Activated naive CD4-positive, alpha-beta T cell treated with anti-CD3 and anti-CD28 coated beads for 36 hours (primary cell): ENCODE measurements at regions not wholly inside any gene's neighbourhood (a gene's known extent, or its start where the extent isn't known, plus 50 kb on each side); places are given as distances from the start of the nearest gene placed in this dataset.

Source experiments
- CTCF ChIA-PET: fragments of 350-600 bp; sonication (Branson Sonifier 250); formaldehyde crosslinking; loops from one replicate; lab custom pipeline; 2021; ENCODE audit warnings: antibody characterized with exemption; lab: Charles Lee
- DNase-seq: peaks from one replicate; pipeline ENCODE4 v3.0.0-alpha.2; 2020
- H3K27ac Mint-ChIP-seq: one replicate; pipeline ENCODE4 v1.8.0; 2021; ENCODE audit warnings: mild to moderate bottlenecking, mixed read lengths
- H3K27me3 Mint-ChIP-seq: one replicate; pipeline ENCODE4 v1.8.0; 2021; ENCODE audit warnings: low read depth, mixed read lengths
- H3K36me3 Mint-ChIP-seq: one replicate; pipeline ENCODE4 v1.8.0; 2021; ENCODE audit warnings: low read depth, mixed read lengths
- H3K4me1 Mint-ChIP-seq: one replicate; pipeline ENCODE4 v1.8.0; 2021; ENCODE audit warnings: low read depth, mixed read lengths
- H3K4me3 Mint-ChIP-seq: one replicate; pipeline ENCODE4 v1.8.0; 2021; ENCODE audit warnings: mild to moderate bottlenecking, moderate library complexity, mixed read lengths
- H3K9me3 Mint-ChIP-seq: one replicate; pipeline ENCODE4 v1.8.0; 2021; ENCODE audit warnings: mixed read lengths
- intact Hi-C: fragments of 100-400 bp; cut with micrococcal nuclease; formaldehyde crosslinking; loops from one replicate; pipeline ENCODE4 v1.15.1; 2023

GRCh38 chr9:12874395-12874794 is 99.6 kb downstream of the LURAP1L start:
- DNase-seq, result no peak
- H3K4me3 Mint-ChIP-seq, result no peak overlapping the region
- H3K36me3 Mint-ChIP-seq, result no peaks in the 10 kb centered on the region
- H3K9me3 Mint-ChIP-seq, result peaks cover 5% of the 10 kb centered on the region
- H3K27ac Mint-ChIP-seq, result no peak overlapping the region
- intact Hi-C loops, result no loop called here
- H3K27me3 Mint-ChIP-seq, result no peaks in the 10 kb centered on the region
- H3K4me1 Mint-ChIP-seq, result no peaks in the 10 kb centered on the region
- CTCF ChIA-PET, result interaction anchor here (0.7 kb wide), 1 partner anchor 402 kb away, joined by 3 read pairs; no protein-coding TSS in a partner anchor

DNA sequence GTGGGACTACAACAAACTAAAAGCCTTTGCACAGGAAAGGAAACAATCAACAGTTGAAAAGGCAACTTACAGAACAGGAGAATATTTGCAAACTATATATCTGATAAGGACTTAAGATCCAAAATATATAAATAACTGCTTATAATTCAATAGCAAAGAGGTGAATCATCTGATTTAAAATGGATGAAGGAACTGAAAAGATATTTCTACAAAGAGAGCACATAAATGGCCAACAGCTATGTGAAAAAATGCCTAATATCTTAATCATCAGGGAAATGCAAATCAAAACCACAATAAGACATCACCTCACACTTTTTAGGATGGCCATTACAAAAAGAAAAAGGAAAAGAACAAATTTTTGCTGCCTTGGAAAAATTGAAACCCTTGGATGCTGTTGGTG is 100.4 kb downstream of the LURAP1L start:
- Mint-ChIP-seq H3K36me3 (no peaks in the 10 kb centered on the region), H3K4me3 (no peak overlapping the region), H3K27me3 (no peaks in the 10 kb centered on the region), H3K4me1 (no peaks in the 10 kb centered on the region), H3K27ac (no peak overlapping the region), H3K9me3 (peaks cover 2% of the 10 kb centered on the region)
- intact Hi-C loops, result no loop called here
- CTCF ChIA-PET, result no interaction called here
- DNase-seq, result no peak

- Mint-ChIP-seq H3K27me3 (no peaks in the 10 kb centered on the region), H3K27ac (no peak overlapping the region), H3K36me3 (no peaks in the 10 kb centered on the region), H3K9me3 (peaks cover 4% of the 10 kb centered on the region), H3K4me3 (no peak overlapping the region), H3K4me1 (no peaks in the 10 kb centered on the region)
- CTCF ChIA-PET, result no interaction called here
- intact Hi-C loops, result no loop called here
- no peak for DNase-seq
These were observed 102.1 kb downstream of the LURAP1L start for GRCh38 chr9:12876872-12877271.

- no peak overlapping the region for H3K4me3 Mint-ChIP-seq
- DNase-seq, result no peak
- no peak overlapping the region for H3K27ac Mint-ChIP-seq
- intact Hi-C loops, result no loop called here
- no peaks in the 10 kb centered on the region for H3K4me1 Mint-ChIP-seq
- CTCF ChIA-PET, result no interaction called here
- H3K36me3 Mint-ChIP-seq, result no peaks in the 10 kb centered on the region
- peaks cover 4% of the 10 kb centered on the region for H3K9me3 Mint-ChIP-seq
- no peaks in the 10 kb centered on the region for H3K27me3 Mint-ChIP-seq
These were observed 103.6 kb downstream of the LURAP1L start for GRCh38 chr9:12878351-12878978.

GRCh38 chr9:12879961-12880360 is 105.1 kb downstream of the LURAP1L start:
- intact Hi-C loops, result no loop called here
- Mint-ChIP-seq H3K4me1 (no peaks in the 10 kb centered on the region), H3K27ac (no peak overlapping the region), H3K27me3 (no peaks in the 10 kb centered on the region), H3K36me3 (no peaks in the 10 kb centered on the region), H3K4me3 (no peak overlapping the region), H3K9me3 (peaks cover 4% of the 10 kb centered on the region)
- DNase-seq, result no peak
- CTCF ChIA-PET, result no interaction called here

DNA sequence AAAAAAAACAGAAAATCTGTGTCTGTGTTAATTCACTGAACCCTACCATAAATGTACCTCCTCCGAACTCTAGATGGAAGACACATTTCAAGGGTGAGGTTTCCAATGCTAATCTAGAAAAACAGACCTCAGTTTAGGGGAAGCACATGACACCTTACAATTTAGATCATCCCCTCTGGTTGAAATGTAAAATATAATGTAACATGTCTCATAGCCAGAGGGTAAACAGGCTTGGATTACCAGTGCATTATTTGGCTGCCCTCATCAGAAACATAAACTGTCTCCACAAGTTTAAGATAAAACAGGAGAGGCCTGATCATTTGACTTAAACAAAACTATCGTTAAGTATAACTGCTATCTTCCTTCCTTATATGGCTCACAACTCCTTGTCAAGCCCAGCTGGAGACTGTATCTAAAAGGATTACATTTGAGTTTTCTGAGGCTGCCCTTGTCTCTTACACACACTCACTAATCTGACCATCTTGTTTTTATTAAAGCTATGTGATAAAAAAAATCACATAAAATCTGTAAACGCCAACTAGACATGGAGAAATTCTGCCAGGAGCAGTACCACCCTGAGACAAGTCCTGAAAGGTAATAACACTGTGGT is 105.7 kb downstream of the LURAP1L start:
- Mint-ChIP-seq H3K4me3 (no peak overlapping the region), H3K4me1 (no peaks in the 10 kb centered on the region), H3K9me3 (peaks cover 4% of the 10 kb centered on the region), H3K27ac (no peak overlapping the region), H3K27me3 (no peaks in the 10 kb centered on the region), H3K36me3 (no peaks in the 10 kb centered on the region)
- CTCF ChIA-PET, result no interaction called here
- no peak for DNase-seq
- intact Hi-C loops, result no loop called here

- DNase-seq, result no peak
- Mint-ChIP-seq H3K27ac (no peak overlapping the region), H3K4me1 (no peaks in the 10 kb centered on the region), H3K9me3 (peaks cover 4% of the 10 kb centered on the region), H3K36me3 (no peaks in the 10 kb centered on the region), H3K27me3 (no peaks in the 10 kb centered on the region), H3K4me3 (no peak overlapping the region)
- CTCF ChIA-PET, result interaction anchor here (0.5 kb wide), 1 partner anchor 56 kb away, joined by 3 read pairs; no protein-coding TSS in a partner anchor
- intact Hi-C loops, result no loop called here
These were observed 107.6 kb downstream of the LURAP1L start for GRCh38 chr9:12882430-12882829.

DNA sequence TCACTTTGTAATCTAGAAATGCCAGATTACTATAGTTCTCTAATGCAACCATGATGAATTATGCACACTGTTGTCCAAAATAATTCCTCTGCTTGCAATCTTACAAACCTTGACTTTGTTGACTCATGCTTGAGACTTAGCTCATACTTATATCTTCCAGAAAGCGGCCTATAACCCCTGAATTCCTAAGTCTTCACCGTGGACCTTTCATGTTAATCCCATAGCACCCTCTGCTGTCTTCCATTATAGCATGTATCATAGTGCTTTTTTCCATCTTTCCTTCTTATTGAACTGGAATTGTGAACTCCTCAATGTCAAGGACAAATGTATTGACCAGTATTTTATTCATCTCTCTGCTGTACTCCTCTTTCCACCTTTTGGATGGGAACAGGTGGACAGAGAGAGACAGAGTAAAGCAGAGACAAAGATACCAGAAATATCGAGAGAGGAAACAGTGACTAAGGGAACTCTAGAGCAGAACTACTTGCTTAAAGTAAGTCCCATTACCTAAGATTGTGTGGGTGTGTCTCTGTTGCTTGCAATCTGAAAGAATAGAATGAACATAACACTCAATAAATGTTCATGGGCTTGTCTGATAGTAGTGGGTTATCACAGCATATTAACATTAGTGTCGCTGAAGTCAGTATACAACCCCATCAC is 110.0 kb downstream of the LURAP1L start:
- Mint-ChIP-seq H3K9me3 (peaks cover 5% of the 10 kb centered on the region), H3K27ac (no peak overlapping the region), H3K36me3 (no peaks in the 10 kb centered on the region), H3K27me3 (no peaks in the 10 kb centered on the region), H3K4me3 (no peak overlapping the region), H3K4me1 (no peaks in the 10 kb centered on the region)
- CTCF ChIA-PET, result interaction anchor here (0.7 kb wide), 1 partner anchor 666 kb away, joined by 3 read pairs; no protein-coding TSS in a partner anchor
- intact Hi-C loops, result no loop called here
- DNase-seq, result no peak

DNA sequence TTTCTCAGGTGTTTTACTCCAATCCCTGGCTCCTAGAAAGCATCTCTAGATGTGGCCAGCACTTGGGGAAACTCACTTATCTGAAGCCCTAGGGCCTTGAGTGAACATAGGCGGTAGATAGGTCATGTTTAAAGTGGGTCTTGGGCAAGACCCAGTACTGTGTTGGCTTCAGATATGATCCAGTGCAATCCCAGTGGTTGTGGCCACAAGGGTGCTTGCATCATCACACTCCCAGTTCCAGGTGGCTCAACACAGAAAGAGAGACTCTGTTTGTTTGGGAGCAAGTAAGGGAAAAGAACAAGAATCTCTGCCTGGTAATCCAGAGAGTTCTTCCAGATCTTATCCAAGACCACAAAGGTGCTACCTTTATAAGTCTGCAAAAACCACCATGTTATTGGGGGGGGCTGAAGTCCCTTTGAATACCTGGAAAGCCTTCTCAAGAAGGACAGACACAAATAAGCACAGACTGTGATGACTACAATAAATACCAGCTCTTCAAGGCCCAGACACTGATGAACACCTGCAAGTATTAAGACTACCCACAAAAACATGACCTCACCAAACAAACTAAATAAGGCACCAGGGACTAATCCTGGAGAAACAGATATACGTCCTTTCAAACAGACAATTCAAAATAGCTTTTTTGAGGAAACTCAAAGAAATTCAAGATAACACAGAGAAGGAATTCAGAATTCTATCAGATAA is 114.7 kb downstream of the LURAP1L start:
- CTCF ChIA-PET, result no interaction called here
- Mint-ChIP-seq H3K27me3 (no peaks in the 10 kb centered on the region), H3K36me3 (no peaks in the 10 kb centered on the region), H3K9me3 (peaks cover 17% of the 10 kb centered on the region), H3K4me3 (no peak overlapping the region), H3K27ac (no peak overlapping the region), H3K4me1 (no peaks in the 10 kb centered on the region)
- DNase-seq, result no peak
- intact Hi-C loops, result no loop called here

DNA sequence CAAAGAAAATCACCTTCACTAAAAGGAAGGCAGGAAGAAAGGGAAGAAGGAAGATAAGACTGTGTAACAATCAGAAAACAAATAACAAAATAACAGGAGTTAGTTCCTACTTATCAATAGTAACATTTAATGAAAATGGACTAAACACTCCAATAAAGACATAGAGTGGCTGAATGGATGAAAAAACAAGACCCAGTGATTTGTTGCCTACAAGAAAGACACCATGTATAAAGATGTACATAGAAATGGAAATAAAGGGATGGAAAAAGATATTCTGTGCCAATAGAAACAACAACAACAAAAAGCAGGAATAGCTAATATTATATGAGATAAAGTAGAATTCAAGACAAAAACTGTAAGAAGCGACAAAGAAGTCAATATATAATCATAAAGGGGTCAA is 116.8 kb downstream of the LURAP1L start:
- peaks cover 20% of the 10 kb centered on the region for H3K9me3 Mint-ChIP-seq
- no peak for DNase-seq
- H3K27ac Mint-ChIP-seq, result no peak overlapping the region
- H3K27me3 Mint-ChIP-seq, result no peaks in the 10 kb centered on the region
- no peak overlapping the region for H3K4me3 Mint-ChIP-seq
- CTCF ChIA-PET, result no interaction called here
- intact Hi-C loops, result no loop called here
- H3K4me1 Mint-ChIP-seq, result no peaks in the 10 kb centered on the region
- no peaks in the 10 kb centered on the region for H3K36me3 Mint-ChIP-seq

GRCh38 chr9:12903316-12903715 is 128.5 kb downstream of the LURAP1L start:
- no peak for DNase-seq
- Mint-ChIP-seq H3K27me3 (no peaks in the 10 kb centered on the region), H3K27ac (no peak overlapping the region), H3K4me3 (no peak overlapping the region), H3K36me3 (no peaks in the 10 kb centered on the region), H3K4me1 (no peaks in the 10 kb centered on the region), H3K9me3 (peaks cover 16% of the 10 kb centered on the region)
- CTCF ChIA-PET, result no interaction called here
- intact Hi-C loops, result no loop called here

DNA sequence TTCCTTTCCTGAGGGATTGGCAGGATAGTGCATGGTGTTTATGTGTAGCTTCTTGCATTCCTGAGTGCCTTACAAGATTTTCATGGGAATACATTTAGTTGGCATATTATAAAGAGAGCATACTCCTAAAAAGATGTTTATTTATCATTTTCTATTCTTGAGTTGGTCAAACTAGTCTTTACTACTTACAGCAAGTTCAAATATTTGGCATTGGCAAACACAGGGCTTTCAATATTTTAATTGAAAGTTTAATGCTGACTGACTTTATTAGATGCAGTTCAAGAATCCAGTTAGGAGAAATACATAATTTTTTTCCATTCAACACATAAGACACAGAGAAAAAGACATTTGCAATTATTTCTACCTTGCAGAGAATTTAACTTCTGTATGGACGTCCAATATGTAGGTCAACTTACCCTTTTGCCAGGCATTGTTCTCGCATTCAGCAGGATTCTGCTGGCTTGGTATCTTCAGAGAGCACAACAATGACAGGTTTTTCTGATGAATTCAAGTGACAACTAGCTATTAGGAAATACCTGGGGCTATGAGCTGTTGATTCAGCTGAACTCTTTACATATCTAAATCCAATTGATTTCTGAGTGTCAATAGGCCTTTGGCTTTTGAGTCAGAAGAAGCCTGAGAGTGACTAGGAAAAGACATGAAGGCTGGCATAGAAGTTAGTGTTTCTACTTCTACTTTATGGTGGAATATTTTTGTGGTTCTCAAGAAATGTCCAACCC is 129.6 kb downstream of the LURAP1L start:
- Mint-ChIP-seq H3K27ac (no peak overlapping the region), H3K4me1 (no peaks in the 10 kb centered on the region), H3K9me3 (peaks cover 10% of the 10 kb centered on the region), H3K4me3 (no peak overlapping the region), H3K27me3 (no peaks in the 10 kb centered on the region), H3K36me3 (no peaks in the 10 kb centered on the region)
- CTCF ChIA-PET, result no interaction called here
- no peak for DNase-seq
- intact Hi-C loops, result no loop called here
